B cell (primary cell): ENCODE measurements at regions not wholly inside any gene's neighbourhood (a gene's known extent, or its start where the extent isn't known, plus 50 kb on each side); places are given as distances from the start of the nearest gene placed in this dataset.

Source experiments
- ATAC-seq: fragments of 200-7000 bp; cut with Tn5 transposase; one replicate; pipeline ENCODE4 v1.10.0; 2021; ENCODE audit warnings: low read depth, mild to moderate bottlenecking, moderate number of reproducible peaks, moderate library complexity
- CTCF ChIA-PET: fragments of 350-600 bp; sonication (Branson Sonifier 250); formaldehyde crosslinking; loops from one replicate; lab custom pipeline; 2021; ENCODE audit warnings: antibody characterized with exemption, inconsistent platforms; lab: Charles Lee
- POLR2A ChIA-PET: fragments of 350-600 bp; sonication (Branson Sonifier 250); formaldehyde crosslinking; loops from one replicate; lab custom pipeline; 2021; ENCODE audit warnings: antibody characterized with exemption; lab: Charles Lee
- DNase-seq: peaks from one replicate; pipeline ENCODE4 v3.0.0; 2013
- H2AFZ ChIP-seq: 2 replicates; pipeline ENCODE4 v1.6.1; 2012; ENCODE audit warnings: mild to moderate bottlenecking, low read depth, low read length; ENCODE audit not compliant: insufficient read depth, poor library complexity, severe bottlenecking
- H3K27ac ChIP-seq, 2 donors: 1 replicate in 1 of 2; 2 replicates in 1 of 2; pipeline ENCODE4 v1.5.1; 2012 to 2013; ENCODE audit warnings: low read length in 2 of 2, mild to moderate bottlenecking in 2 of 2, moderate library complexity in 1 of 2
- H3K27me3 ChIP-seq, 4 experiments: fragments of 200-600 bp in 1 of 4; sonication (generic) in 1 of 4; replicated peaks in 1 of 4; 1 replicate in 2 of 4; 2 replicates in 2 of 4; pipeline versions ENCODE4 v1.6.1 to v1.7.0; 2013 to 2016; ENCODE audit warnings: low read length in 3 of 4, mild to moderate bottlenecking in 2 of 4, mixed read lengths in 1 of 4, moderate library complexity in 1 of 4; ENCODE audit not compliant: insufficient read depth in 4 of 4, control insufficient read depth in 3 of 4; ENCODE audit errors: control extremely low read depth in 1 of 4
- H3K36me3 ChIP-seq, 2 experiments: replicated peaks in 1 of 2; 1 replicate in 1 of 2; 2 replicates in 1 of 2; pipeline versions ENCODE4 v1.6.1 to v1.7.1; 2013; ENCODE audit warnings: low read length in 1 of 2; ENCODE audit not compliant: insufficient read depth in 2 of 2, control insufficient read depth in 1 of 2; ENCODE audit errors: control extremely low read depth in 1 of 2, extremely low read depth in 1 of 2
- H3K4me1 ChIP-seq, 2 donors: fragments of 200-600 bp in 1 of 2; sonication (generic) in 1 of 2; 1 replicate in 1 of 2; 2 replicates in 1 of 2; pipeline versions ENCODE4 v1.5.1 to v1.6.1; 2013 to 2017; ENCODE audit warnings: low read length in 2 of 2; ENCODE audit not compliant: control insufficient read depth in 2 of 2, insufficient read depth in 2 of 2
- H3K4me2 ChIP-seq: replicated peaks from 2 replicates; pipeline ENCODE3; 2012; ENCODE audit warnings: mild to moderate bottlenecking, low read depth, low read length; ENCODE audit not compliant: poor library complexity, severe bottlenecking
- H3K4me3 ChIP-seq, 5 experiments: fragments of 200-600 bp in 1 of 5; sonication (generic) in 1 of 5; 1 replicate in 3 of 5; 2 replicates in 2 of 5; pipeline versions ENCODE4 v1.5.1 to v1.7.0; 2011 to 2016; ENCODE audit warnings: low read length in 4 of 5, mild to moderate bottlenecking in 4 of 5, low read depth in 2 of 5, control low read depth in 1 of 5, moderate library complexity in 1 of 5; ENCODE audit not compliant: insufficient read depth in 1 of 5; ENCODE audit errors: control extremely low read depth in 1 of 5, extremely low read depth in 1 of 5
- H3K79me2 ChIP-seq: fragments of 200-600 bp; sonication (generic); one replicate; pipeline ENCODE4 v1.6.0; 2016; ENCODE audit warnings: low read length; ENCODE audit not compliant: control insufficient read depth, insufficient read depth
- H3K9ac ChIP-seq: fragments of 200-600 bp; sonication (generic); 2 replicates; pipeline ENCODE4 v1.6.1; 2017; ENCODE audit warnings: mild to moderate bottlenecking, low read length, moderate library complexity
- H3K9me3 ChIP-seq, 3 donors: one replicate each; pipeline versions ENCODE4 v1.6.1 to v1.7.1; 2013; ENCODE audit warnings: low read length in 2 of 3; ENCODE audit not compliant: control insufficient read depth in 2 of 3, insufficient read depth in 1 of 3; ENCODE audit errors: control extremely low read depth in 1 of 3
- H4K20me1 ChIP-seq: 2 replicates; pipeline ENCODE4 v1.6.0; 2012; ENCODE audit warnings: mild to moderate bottlenecking, low read length; ENCODE audit not compliant: insufficient read depth, control insufficient read depth, poor library complexity, severe bottlenecking
- H3K27ac Mint-ChIP-seq: one replicate; pipeline ENCODE4 v1.8.0; 2021; ENCODE audit warnings: mixed read lengths
- H3K27me3 Mint-ChIP-seq: one replicate; pipeline ENCODE4 v1.8.0; 2021; ENCODE audit warnings: mixed read lengths
- H3K4me1 Mint-ChIP-seq: one replicate; pipeline ENCODE4 v1.8.0; 2021; ENCODE audit warnings: mixed read lengths
- H3K4me3 Mint-ChIP-seq: one replicate; pipeline ENCODE4 v1.8.0; 2021; ENCODE audit warnings: mixed read lengths
- H3K9me3 Mint-ChIP-seq: one replicate; pipeline ENCODE4 v1.8.0; 2022; ENCODE audit warnings: mixed read lengths; ENCODE audit not compliant: insufficient read depth
- CTCF ChIP-seq: fragments of 200-600 bp; IDR thresholded peaks from one replicate; pipeline ENCODE4 v1.8.0; 2022; ENCODE audit warnings: antibody characterized with exemption, mild to moderate bottlenecking
- EZH2 ChIP-seq: IDR thresholded peaks from 2 replicates; pipeline ENCODE4 v1.6.1; 2012; ENCODE audit warnings: borderline replicate concordance, low read depth, mild to moderate bottlenecking, moderate library complexity, low read length; ENCODE audit not compliant: insufficient read depth, poor library complexity, severe bottlenecking
- WGBS: methylation state at CpG from one replicate; pipeline ENCODE4 v1.1.5; 2013; ENCODE audit warnings: missing lambda C conversion rate; ENCODE audit not compliant: insufficient coverage; 5-methylcytosine and 5-hydroxymethylcytosine counted together
- intact Hi-C: fragments of 100-400 bp; cut with micrococcal nuclease; formaldehyde crosslinking; loops from one replicate; pipeline ENCODE4 v1.10.0; 2022

- H3K27me3 Mint-ChIP-seq: no peaks in the 10 kb centered on the region
- H3K27ac ChIP-seq: no peak overlapping the region
- 100% methylated on average over 2 of the region's 3 CpGs for WGBS
These were observed 83.6 kb downstream of the LBH start for GRCh38 chr2:30314981-30315380.

More at GRCh38 chr2:30314981-30315380, 83.6 kb downstream of the LBH start:
- H3K9me3 Mint-ChIP-seq: peaks cover 6% of the 10 kb centered on the region
- Histone ChIP-seq H2AFZ (no peak overlapping the region), H3K27me3 (no peaks in the 10 kb centered on the region), H3K4me2 (no peak overlapping the region), H3K79me2 (no peaks in the 10 kb centered on the region), H3K9ac (no peak overlapping the region), H3K4me3 (no peak overlapping the region), H3K4me1 (peaks cover 33% of the 10 kb centered on the region in 2 donors), H3K9me3 (peaks cover 0 to 6% (median 3%) of the 10 kb centered on the region in 3 donors), H3K36me3 (no peaks in the 10 kb centered on the region), H4K20me1 (no peaks in the 10 kb centered on the region)
- no peak for ATAC-seq
- no peak overlapping the region for H3K27ac Mint-ChIP-seq
- no peak for DNase-seq
- ChIA-PET CTCF (interaction anchor here (0.7 kb wide), 1 partner anchor 156 kb away, joined by 3 read pairs; no protein-coding TSS in a partner anchor), POLR2A (interaction anchor here (0.6 kb wide), 1 partner anchor 10 kb away, joined by 5 read pairs; no protein-coding TSS in a partner anchor)
- TF ChIP-seq EZH2 (no peak), CTCF (no peak)
- peaks cover 41% of the 10 kb centered on the region for H3K4me1 Mint-ChIP-seq
- H3K4me3 Mint-ChIP-seq: no peak overlapping the region
- intact Hi-C loops: no loop called here
